GM23248 (cell line): ENCODE measurements at regions not wholly inside any gene's neighbourhood (a gene's known extent, or its start where the extent isn't known, plus 50 kb on each side); places are given as distances from the start of the nearest gene placed in this dataset.

Source experiments
- EZH2 ChIP-seq: fragments of 200-600 bp; sonication (generic); IDR thresholded peaks from 2 replicates; pipeline ENCODE4 v1.6.1; 2018; ENCODE audit warnings: antibody characterized with exemption, mild to moderate bottlenecking; ENCODE audit not compliant: insufficient read depth, poor library complexity, severe bottlenecking
- EZH2phosphoT487 ChIP-seq: fragments of 200-600 bp; sonication (generic); IDR thresholded peaks from 2 replicates; pipeline ENCODE4 v1.6.1; 2018; ENCODE audit warnings: antibody characterized with exemption, moderate library complexity, mild to moderate bottlenecking, low read depth; ENCODE audit not compliant: insufficient read depth

- TF ChIP-seq EZH2phosphoT487 (no peak), EZH2 (no peak)
These were observed 564.6 kb upstream of the KLF4 start for GRCh38 chr9:108054131-108054630.
